Fibroblast of lung (primary cell): ENCODE measurements at regions not wholly inside any gene's neighbourhood (a gene's known extent, or its start where the extent isn't known, plus 50 kb on each side); places are given as distances from the start of the nearest gene placed in this dataset.

Experiments used
- EZH2 ChIP-seq: IDR thresholded peaks from 2 replicates; pipeline ENCODE4 v1.5.1; 2012; ENCODE audit warnings: low read length, control low read depth, mild to moderate bottlenecking; ENCODE audit errors: missing control alignments
- TF ChIP-seq, protein P1 (sequence below), 2 donors: IDR thresholded peaks in 1 of 2; conservative IDR thresholded peaks in 1 of 2; 1 replicate in 1 of 2; 2 replicates in 1 of 2; pipeline ENCODE4 v1.5.1; 2011 to 2012; ENCODE audit warnings: low read length in 2 of 2, control low read depth in 1 of 2, inconsistent platforms in 1 of 2, low read depth in 1 of 2, mild to moderate bottlenecking in 1 of 2

DNA sequence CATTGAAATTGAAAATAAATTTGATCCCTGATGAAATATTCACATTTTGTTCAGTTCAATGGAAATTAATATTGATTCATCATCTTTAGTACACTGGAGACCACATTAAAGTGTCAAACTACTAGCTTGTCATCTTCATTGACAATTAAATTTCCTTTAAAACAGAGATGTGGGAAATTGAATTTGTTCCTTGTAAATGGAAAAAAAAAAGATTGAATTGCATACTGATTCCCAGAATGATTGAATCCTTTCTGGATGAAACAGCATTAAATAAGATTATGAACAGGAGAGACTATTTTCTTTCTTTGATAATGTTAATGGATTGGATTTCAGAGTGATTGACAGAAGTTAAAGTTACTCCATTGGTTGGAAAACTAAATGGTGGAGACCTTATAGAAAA lies 241.3 kb upstream of the CNTNAP2 start:
- TF ChIP-seq, protein P1, sequence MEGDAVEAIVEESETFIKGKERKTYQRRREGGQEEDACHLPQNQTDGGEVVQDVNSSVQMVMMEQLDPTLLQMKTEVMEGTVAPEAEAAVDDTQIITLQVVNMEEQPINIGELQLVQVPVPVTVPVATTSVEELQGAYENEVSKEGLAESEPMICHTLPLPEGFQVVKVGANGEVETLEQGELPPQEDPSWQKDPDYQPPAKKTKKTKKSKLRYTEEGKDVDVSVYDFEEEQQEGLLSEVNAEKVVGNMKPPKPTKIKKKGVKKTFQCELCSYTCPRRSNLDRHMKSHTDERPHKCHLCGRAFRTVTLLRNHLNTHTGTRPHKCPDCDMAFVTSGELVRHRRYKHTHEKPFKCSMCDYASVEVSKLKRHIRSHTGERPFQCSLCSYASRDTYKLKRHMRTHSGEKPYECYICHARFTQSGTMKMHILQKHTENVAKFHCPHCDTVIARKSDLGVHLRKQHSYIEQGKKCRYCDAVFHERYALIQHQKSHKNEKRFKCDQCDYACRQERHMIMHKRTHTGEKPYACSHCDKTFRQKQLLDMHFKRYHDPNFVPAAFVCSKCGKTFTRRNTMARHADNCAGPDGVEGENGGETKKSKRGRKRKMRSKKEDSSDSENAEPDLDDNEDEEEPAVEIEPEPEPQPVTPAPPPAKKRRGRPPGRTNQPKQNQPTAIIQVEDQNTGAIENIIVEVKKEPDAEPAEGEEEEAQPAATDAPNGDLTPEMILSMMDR (conservative IDR thresholded peaks at IDR 0.05 in 1 of 2, IDR thresholded peaks at IDR 0.05 in 1 of 2; ENCODE audit: low read depth in 1 of 2, low read length in 2 of 2): no peak
- TF ChIP-seq EZH2: no peak
